Parathyroid adenoma (tissue), 2 donors: ENCODE measurements at regions not wholly inside any gene's neighbourhood (a gene's known extent, or its start where the extent isn't known, plus 50 kb on each side); places are given as distances from the start of the nearest gene placed in this dataset.

Source experiments
- H2AFZ ChIP-seq: fragments of 300-600 bp; sonication (generic); one replicate; pipeline ENCODE4 v1.7.0; 2017; ENCODE audit warnings: antibody characterized with exemption, mild to moderate bottlenecking
- H3K27ac ChIP-seq: fragments of 300-600 bp; sonication (generic); one replicate; pipeline ENCODE4 v1.7.0; 2017
- H3K27me3 ChIP-seq: fragments of 300-600 bp; sonication (generic); one replicate; pipeline ENCODE4 v1.7.0; 2017; ENCODE audit warnings: low read length; ENCODE audit not compliant: control insufficient read depth, insufficient read depth
- H3K36me3 ChIP-seq: fragments of 300-600 bp; sonication (generic); one replicate; pipeline ENCODE4 v1.7.0; 2017; ENCODE audit warnings: low read length; ENCODE audit not compliant: control insufficient read depth, insufficient read depth
- H3K4me1 ChIP-seq: fragments of 300-600 bp; sonication (generic); one replicate; pipeline ENCODE4 v1.7.0; 2017; ENCODE audit warnings: control low read depth
- H3K4me2 ChIP-seq: fragments of 300-600 bp; sonication (generic); one replicate; pipeline ENCODE4 v1.7.0; 2017; ENCODE audit warnings: low read length
- H3K4me3 ChIP-seq: fragments of 300-600 bp; sonication (generic); one replicate; pipeline ENCODE4 v1.7.0; 2017; ENCODE audit warnings: low read depth, low read length
- H3K79me2 ChIP-seq: fragments of 300-600 bp; sonication (generic); one replicate; pipeline ENCODE4 v1.7.0; 2017; ENCODE audit warnings: control low read depth
- H3K9ac ChIP-seq: fragments of 300-600 bp; sonication (generic); one replicate; pipeline ENCODE4 v1.7.0; 2017; ENCODE audit warnings: mild to moderate bottlenecking
- H3K9me3 ChIP-seq: fragments of 300-600 bp; sonication (generic); one replicate; pipeline ENCODE4 v1.7.0; 2017; ENCODE audit warnings: low read length; ENCODE audit not compliant: control insufficient read depth
- TF ChIP-seq, protein P1 (sequence below): fragments of 300-600 bp; sonication (generic); IDR thresholded peaks from one replicate; pipeline ENCODE4 v1.7.0; 2017; ENCODE audit warnings: antibody characterized with exemption, mild to moderate bottlenecking
- donor health status: primary hyperparathyroidism.

DNA sequence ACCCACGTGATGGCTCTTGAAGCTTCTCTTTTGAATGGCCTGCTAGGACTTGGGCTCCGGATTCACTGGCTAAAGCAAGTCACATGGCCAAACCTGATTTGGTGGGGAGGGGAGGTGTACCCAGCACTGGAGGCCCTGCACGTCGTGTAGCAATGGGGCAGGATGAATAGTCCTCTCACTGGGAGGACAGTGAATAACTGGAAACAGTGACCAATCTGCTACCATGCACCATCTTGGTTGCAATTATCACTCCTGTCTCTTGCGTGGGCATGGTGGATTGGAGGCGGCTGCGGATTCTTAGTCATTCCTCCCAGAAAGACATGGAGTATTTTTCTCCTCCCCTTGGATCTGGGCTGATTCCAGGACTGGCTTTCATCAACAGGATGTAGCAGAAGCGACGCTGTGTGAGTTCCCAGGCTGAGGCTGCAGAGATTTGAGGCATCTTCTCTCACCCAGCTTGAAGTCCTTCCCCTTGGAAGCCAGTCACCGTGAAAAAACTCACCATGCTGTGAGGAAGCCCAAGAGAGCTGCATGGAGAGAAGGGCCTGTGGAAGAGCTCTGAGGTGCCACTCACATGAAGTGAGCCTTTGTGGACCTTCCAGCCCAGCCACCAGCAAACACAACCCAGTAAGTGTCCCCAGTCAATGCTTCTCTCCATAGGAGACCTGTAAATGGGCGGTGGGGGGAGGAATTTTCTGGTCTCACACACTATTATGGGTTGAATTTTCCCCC is 70.4 kb downstream of the IGLL1 start:
- Histone ChIP-seq H3K36me3 (no peaks in the 10 kb centered on the region), H3K9me3 (no peaks in the 10 kb centered on the region), H3K9ac (no peak overlapping the region), H3K79me2 (no peaks in the 10 kb centered on the region), H3K27me3 (no peaks in the 10 kb centered on the region), H3K4me1 (no peaks in the 10 kb centered on the region), H2AFZ (no peak overlapping the region), H3K27ac (no peak overlapping the region), H3K4me3 (no peak overlapping the region), H3K4me2 (no peak overlapping the region)
- TF ChIP-seq, protein P1, sequence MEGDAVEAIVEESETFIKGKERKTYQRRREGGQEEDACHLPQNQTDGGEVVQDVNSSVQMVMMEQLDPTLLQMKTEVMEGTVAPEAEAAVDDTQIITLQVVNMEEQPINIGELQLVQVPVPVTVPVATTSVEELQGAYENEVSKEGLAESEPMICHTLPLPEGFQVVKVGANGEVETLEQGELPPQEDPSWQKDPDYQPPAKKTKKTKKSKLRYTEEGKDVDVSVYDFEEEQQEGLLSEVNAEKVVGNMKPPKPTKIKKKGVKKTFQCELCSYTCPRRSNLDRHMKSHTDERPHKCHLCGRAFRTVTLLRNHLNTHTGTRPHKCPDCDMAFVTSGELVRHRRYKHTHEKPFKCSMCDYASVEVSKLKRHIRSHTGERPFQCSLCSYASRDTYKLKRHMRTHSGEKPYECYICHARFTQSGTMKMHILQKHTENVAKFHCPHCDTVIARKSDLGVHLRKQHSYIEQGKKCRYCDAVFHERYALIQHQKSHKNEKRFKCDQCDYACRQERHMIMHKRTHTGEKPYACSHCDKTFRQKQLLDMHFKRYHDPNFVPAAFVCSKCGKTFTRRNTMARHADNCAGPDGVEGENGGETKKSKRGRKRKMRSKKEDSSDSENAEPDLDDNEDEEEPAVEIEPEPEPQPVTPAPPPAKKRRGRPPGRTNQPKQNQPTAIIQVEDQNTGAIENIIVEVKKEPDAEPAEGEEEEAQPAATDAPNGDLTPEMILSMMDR: no peak

GRCh38 chr22:23504516-23504915 is 75.6 kb downstream of the IGLL1 start:
- Histone ChIP-seq H3K79me2 (no peaks in the 10 kb centered on the region), H3K9ac (no peak overlapping the region), H3K36me3 (no peaks in the 10 kb centered on the region), H3K27ac (no peak overlapping the region), H3K27me3 (no peaks in the 10 kb centered on the region), H2AFZ (no peak overlapping the region), H3K9me3 (no peaks in the 10 kb centered on the region), H3K4me1 (no peaks in the 10 kb centered on the region), H3K4me3 (no peak overlapping the region), H3K4me2 (no peak overlapping the region)
- TF ChIP-seq, protein P1: no peak

DNA sequence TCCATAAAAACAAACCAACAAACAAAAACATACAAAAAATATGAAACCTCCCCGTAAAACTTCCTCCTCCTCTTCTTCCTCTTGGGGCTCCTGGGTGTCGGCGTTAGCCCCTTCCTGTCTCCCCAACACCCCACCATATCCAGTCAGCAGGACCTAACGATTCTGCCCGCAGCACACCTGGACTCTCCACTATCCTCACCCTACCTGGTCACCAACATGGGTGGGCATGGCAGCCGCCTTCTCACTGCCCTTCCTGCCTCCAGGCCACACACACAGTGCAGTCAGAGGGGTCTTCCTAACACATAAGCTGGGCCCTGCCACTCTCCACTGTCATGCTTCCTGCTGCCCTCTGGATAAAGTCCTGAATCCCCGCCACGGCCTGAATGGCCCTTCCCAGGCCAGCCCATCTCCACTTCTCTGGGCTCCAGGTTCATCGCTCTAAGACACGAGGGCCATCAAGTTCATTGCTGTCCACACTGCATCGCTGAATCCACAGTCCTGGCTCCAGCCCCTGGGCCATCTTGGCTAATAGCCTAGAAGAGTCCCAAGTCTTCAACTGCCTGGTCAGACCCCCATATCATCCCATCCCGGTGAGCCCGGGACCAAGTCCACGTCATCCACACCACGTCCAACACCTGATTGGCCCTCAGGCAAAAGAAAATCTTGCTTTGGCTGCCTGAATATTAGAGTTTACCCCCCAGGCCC is 76.2 kb downstream of the IGLL1 start:
- no peaks in the 10 kb centered on the region for H3K27me3 ChIP-seq
- no peaks in the 10 kb centered on the region for H3K36me3 ChIP-seq
- TF ChIP-seq, protein P1: no peak
- no peaks in the 10 kb centered on the region for H3K9me3 ChIP-seq
- no peaks in the 10 kb centered on the region for H3K4me1 ChIP-seq
- no peaks in the 10 kb centered on the region for H3K79me2 ChIP-seq
- H3K4me3 ChIP-seq: no peak overlapping the region
- H3K27ac ChIP-seq: no peak overlapping the region
- no peak overlapping the region for H3K9ac ChIP-seq
- H3K4me2 ChIP-seq: no peak overlapping the region
- H2AFZ ChIP-seq: no peak overlapping the region

DNA sequence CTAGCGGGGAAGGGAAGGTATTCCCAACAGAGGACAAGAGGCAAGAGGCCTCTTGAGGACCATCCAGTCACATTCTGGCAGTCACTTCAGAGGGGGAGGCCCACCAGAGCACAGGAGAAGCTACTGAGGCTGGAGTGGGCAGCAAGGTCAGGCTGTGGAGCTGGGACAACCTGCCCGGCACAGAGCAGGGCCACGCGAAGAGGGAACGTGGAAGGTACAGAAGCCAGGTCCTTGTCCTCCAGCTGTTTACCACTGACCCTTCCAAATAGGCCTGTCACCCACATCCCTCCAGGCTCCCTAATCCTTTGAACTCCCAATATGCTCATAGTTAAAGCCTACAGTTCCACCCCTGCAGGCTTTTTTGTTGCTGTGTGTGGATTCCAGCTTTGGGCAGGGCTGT is 76.9 kb downstream of the IGLL1 start:
- no peak overlapping the region for H3K27ac ChIP-seq
- no peak overlapping the region for H3K4me3 ChIP-seq
- TF ChIP-seq, protein P1: no peak
- no peak overlapping the region for H2AFZ ChIP-seq
- no peaks in the 10 kb centered on the region for H3K27me3 ChIP-seq
- no peaks in the 10 kb centered on the region for H3K79me2 ChIP-seq
- H3K4me2 ChIP-seq: no peak overlapping the region
- no peaks in the 10 kb centered on the region for H3K4me1 ChIP-seq
- H3K9ac ChIP-seq: no peak overlapping the region
- H3K9me3 ChIP-seq: no peaks in the 10 kb centered on the region
- no peaks in the 10 kb centered on the region for H3K36me3 ChIP-seq
